DMS 273 (cell line): ENCODE measurements at regions not wholly inside any gene's neighbourhood (a gene's known extent, or its start where the extent isn't known, plus 50 kb on each side); places are given as distances from the start of the nearest gene placed in this dataset.

Experiments
- DNase-seq: peaks from one replicate; lab custom pipeline; 2025; ENCODE audit not compliant: unreplicated experiment; lab: John Stamatoyannopoulos, UW

GRCh38 chr10:118501637-118502440, 93.6 kb downstream of the PRLHR start:
- no peak for DNase-seq

GRCh38 chr10:118501171-118501570, 94.3 kb downstream of the PRLHR start:
- DNase-seq, result no peak

GRCh38 chr10:118500477-118501104, 94.9 kb downstream of the PRLHR start:
- peak; percentile 5 for DNase-seq

GRCh38 chr10:118499186-118499585, 96.3 kb downstream of the PRLHR start:
- DNase-seq, result no peak

GRCh38 chr10:118498623-118499022, 96.8 kb downstream of the PRLHR start:
- no peak for DNase-seq

GRCh38 chr10:118497227-118497626, 98.2 kb downstream of the PRLHR start:
- DNase-seq, result peak; percentile 51

GRCh38 chr10:118496525-118496924, 98.9 kb downstream of the PRLHR start:
- DNase-seq, result no peak

- no peak for DNase-seq
Observed at GRCh38 chr10:118495499-118495898, 99.9 kb downstream of the PRLHR start.

- no peak for DNase-seq
Observed at GRCh38 chr10:118491055-118491454, 104.4 kb downstream of the PRLHR start.

- no peak for DNase-seq
Observed at GRCh38 chr10:118488710-118489497, 106.5 kb downstream of the PRLHR start.

GRCh38 chr10:118485641-118486040, 109.8 kb downstream of the PRLHR start:
- no peak for DNase-seq

- DNase-seq, result no peak
Observed at GRCh38 chr10:118484152-118484871, 111.1 kb downstream of the PRLHR start.

GRCh38 chr10:118483496-118483895, 112.0 kb downstream of the PRLHR start:
- DNase-seq, result no peak

GRCh38 chr10:118482393-118483331, 112.8 kb downstream of the PRLHR start:
- DNase-seq, result no peak

GRCh38 chr10:118481871-118482270, 113.6 kb downstream of the PRLHR start:
- DNase-seq, result no peak

- no peak for DNase-seq
Observed at GRCh38 chr10:118475214-118475613, 120.2 kb downstream of the PRLHR start.

- no peak for DNase-seq
Observed at GRCh38 chr10:118474111-118474510, 121.3 kb downstream of the PRLHR start.

GRCh38 chr10:118473305-118473960, 122.0 kb downstream of the PRLHR start:
- DNase-seq, result no peak
